Right cardiac atrium (tissue), 5 donors: ENCODE measurements at regions not wholly inside any gene's neighbourhood (a gene's known extent, or its start where the extent isn't known, plus 50 kb on each side); places are given as distances from the start of the nearest gene placed in this dataset.

ENCODE experiments used
- ATAC-seq, 2 donors: fragments of 200-7000 bp; cut with Tn5 transposase; one replicate each; pipeline versions ENCODE4 v1.8.0 to v1.9.1; 2020; ENCODE audit warnings: moderate library complexity in 2 of 2, mild to moderate bottlenecking in 1 of 2
- DNase-seq, 3 donors: peaks; one replicate each; pipeline ENCODE4 v3.0.0-alpha.2; 2020
- H3K27ac ChIP-seq: one replicate; pipeline ENCODE4 v1.5.1; 2013; ENCODE audit warnings: mild to moderate bottlenecking, low read length, control low read depth, moderate library complexity
- H3K27me3 ChIP-seq: one replicate; pipeline ENCODE4 v1.6.1; 2013; ENCODE audit not compliant: control insufficient read depth, insufficient read depth
- H3K4me1 ChIP-seq: one replicate; pipeline ENCODE4 v1.6.1; 2013; ENCODE audit warnings: low read length; ENCODE audit not compliant: control insufficient read depth, insufficient read depth
- H3K4me3 ChIP-seq: one replicate; pipeline ENCODE4 v1.5.1; 2013; ENCODE audit warnings: low read length, control low read depth
- H3K9me3 ChIP-seq: one replicate; pipeline ENCODE4 v1.6.1; 2013; ENCODE audit warnings: low read length; ENCODE audit not compliant: control insufficient read depth
- WGBS: extraction: QIAGEN DNeasy Blood & Tissue Kit; methylation state at CpG from one replicate; pipeline ENCODE4 v1.1.7; 2013; 5-methylcytosine and 5-hydroxymethylcytosine counted together
- intact Hi-C, 4 donors: fragments of 100-400 bp; cut with DNase I; formaldehyde crosslinking; loops; one replicate each; pipeline versions ENCODE4 v1.11.0 to v1.14.0; 2022 to 2023
- donor health status: healthy with polysubstance abuse.
- donor health status: DM: no; HTN: yes; CAD: no.
- donor health status: DM: no; HTN: no; CAD: no.
- donor health status: DM: no; HTN: yes; CAD: no; lungs with severe emphysema.
- donor health status: DM: yes; HTN: yes; CAD: no.

DNA sequence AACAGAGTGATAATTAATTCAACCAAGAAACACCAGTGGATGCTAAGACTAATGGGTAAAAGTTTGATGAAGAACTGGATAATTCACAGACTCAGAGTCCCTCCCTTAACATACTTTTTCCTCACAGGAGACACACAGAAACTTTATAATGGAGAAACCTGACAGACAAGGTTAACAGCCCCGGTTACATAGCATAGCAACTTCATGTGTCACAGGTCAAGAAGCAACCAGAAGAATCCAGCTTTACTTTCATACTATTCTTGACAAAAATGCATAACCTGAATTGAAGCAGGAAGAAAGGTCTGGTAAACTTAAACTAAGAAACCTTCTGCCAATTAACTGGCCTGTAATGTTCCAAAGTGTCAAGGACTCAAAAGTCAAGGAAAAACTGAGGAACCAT, 375.9 kb downstream of the RNF144B start:
- ATAC-seq (no peak), DNase-seq (no peak)
- no peak overlapping the region for H3K4me3 ChIP-seq
- H3K27me3 ChIP-seq, result no peaks in the 10 kb centered on the region
- no peak overlapping the region for H3K27ac ChIP-seq
- 79% methylated on average over 1 of the region's 1 CpG for WGBS
- no peaks in the 10 kb centered on the region for H3K9me3 ChIP-seq
- intact Hi-C loops, result no loop called here
- no peaks in the 10 kb centered on the region for H3K4me1 ChIP-seq

DNA sequence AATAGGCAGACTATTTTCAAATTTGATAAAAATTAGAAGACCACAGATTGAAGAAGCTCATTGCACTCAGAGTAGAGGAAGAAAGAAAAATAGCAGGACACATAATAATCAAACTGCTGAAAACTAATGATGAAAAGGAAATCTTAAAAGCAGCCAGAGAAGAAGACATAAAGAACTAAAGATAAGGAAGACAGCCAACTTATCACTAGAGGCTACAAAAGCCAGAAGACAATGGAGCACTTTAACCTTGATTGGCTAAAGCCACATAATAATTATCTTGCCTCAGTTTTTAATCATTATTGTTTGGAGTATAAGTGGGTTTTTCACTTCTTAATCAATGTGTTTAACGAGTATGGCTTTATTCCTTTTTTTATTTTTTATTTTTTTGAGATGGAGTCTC, 397.6 kb downstream of the RNF144B start:
- 90% methylated on average over 1 of the region's 1 CpG for WGBS
- ATAC-seq (no peak), DNase-seq (no peak)
- H3K27me3 ChIP-seq, result no peaks in the 10 kb centered on the region
- no peak overlapping the region for H3K4me3 ChIP-seq
- intact Hi-C loops, result no loop called here
- H3K4me1 ChIP-seq, result no peaks in the 10 kb centered on the region
- H3K9me3 ChIP-seq, result no peaks in the 10 kb centered on the region
- H3K27ac ChIP-seq, result no peak overlapping the region

DNA sequence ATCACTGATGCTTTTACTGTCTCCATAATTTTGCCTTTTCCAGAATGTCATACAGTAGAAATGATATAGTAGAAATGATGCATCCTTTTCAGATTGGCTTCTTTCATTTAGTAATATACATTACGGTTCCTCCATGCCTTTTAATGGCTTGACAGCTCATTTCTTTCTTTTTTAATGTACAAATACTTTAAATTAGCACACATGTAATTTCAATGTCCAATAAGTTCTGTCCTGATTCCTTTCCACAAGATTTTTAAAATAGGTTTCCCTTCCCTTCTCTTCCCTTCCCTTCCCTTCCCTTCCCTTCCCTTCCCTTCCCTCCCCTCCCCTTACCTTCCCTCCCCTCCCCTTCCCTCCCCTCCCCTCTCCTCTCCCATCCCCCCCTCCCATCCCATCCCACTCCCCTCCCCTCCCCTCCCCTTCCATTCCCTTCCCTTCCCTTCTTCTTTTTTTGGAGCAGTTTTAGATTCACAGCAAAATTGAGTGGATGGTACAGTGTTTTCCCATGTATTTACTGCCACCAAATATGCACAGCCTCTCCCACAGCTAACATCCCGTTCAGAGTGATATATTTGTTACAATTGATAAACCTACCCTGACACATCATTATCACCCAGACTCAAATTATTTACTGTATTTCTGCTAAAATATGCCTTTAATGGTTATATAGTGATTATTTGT, 398.8 kb downstream of the RNF144B start:
- intact Hi-C loops, result no loop called here
- H3K27ac ChIP-seq, result no peak overlapping the region
- no peaks in the 10 kb centered on the region for H3K9me3 ChIP-seq

DNA sequence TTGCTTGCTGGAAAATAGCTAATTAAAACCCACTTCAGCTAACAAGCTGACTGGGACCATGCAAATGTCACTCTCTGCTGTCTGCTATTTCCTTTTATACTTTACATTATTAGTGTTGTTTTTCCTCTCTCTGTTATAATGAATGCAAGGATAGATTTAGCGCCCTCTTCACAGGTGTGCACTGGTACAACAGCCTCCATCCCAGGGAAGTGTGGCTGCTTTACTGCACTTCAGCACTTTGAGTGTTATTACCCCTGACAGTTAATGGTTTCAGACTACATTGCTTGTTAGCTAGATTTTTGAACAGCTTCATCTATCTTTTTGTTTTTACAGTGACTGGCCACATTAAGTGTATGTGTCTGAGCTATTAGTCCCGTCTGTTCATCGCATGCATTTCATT, 405.7 kb downstream of the RNF144B start:
- H3K27ac ChIP-seq, result no peak overlapping the region
- no peak for ATAC-seq
- WGBS, result 69% methylated on average over 3 of the region's 3 CpGs
- no peak overlapping the region for H3K4me3 ChIP-seq
- no peaks in the 10 kb centered on the region for H3K4me1 ChIP-seq
- no peak for DNase-seq
- intact Hi-C loops, result no loop called here
- H3K9me3 ChIP-seq, result no peaks in the 10 kb centered on the region
- H3K27me3 ChIP-seq, result no peaks in the 10 kb centered on the region

More for the DNA sequence above, 398.8 kb downstream of the RNF144B start:
- Histone ChIP-seq H3K4me1 (no peaks in the 10 kb centered on the region), H3K27me3 (no peaks in the 10 kb centered on the region), H3K4me3 (no peak overlapping the region)
- WGBS, result 62% methylated on average over 2 of the region's 2 CpGs
- ATAC-seq (no peak), DNase-seq (no peak)

DNA sequence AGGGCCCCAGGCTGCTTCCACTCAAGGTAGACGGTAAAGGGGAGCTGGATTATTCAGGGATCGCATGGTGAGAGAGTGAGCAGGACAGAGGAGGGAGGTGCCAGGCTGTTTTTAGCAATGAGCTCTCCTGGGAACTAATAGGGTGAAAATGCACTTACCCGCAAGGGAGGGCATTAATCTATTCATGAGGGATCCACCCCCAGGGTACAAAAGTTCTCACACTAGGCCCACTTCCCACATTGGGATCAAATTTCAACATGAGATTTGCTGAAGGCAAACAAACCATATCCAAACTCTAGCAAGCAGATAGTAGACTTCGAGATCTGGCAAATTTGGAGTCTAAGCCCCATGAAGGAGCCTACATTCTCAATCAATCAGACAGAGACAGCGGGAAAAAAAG, 408.6 kb downstream of the RNF144B start:
- Histone ChIP-seq H3K9me3 (no peaks in the 10 kb centered on the region), H3K27ac (no peak overlapping the region), H3K4me3 (no peak overlapping the region), H3K27me3 (no peaks in the 10 kb centered on the region), H3K4me1 (no peaks in the 10 kb centered on the region)
- intact Hi-C loops, result no loop called here
- no peak for ATAC-seq
- no peak for DNase-seq
- 64% methylated on average over 5 of the region's 5 CpGs for WGBS

DNA sequence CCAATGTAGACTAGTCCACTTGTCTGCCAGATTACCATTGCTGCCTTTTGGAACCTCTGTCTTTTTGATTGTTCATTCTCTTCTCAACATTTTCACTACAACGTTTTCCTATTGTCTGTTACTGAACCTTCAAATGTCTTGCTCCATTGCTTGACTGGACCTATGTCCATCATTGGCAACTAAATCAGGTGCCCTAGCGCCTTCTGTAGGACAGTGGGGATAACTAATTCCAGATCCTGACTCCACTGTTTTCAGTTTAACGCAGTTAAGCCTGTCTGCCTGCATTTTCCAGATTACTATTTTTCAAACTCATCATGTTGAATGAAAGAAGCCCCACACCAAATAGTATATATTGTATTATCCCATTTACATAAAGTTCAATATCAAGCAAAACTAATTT, 433.6 kb downstream of the RNF144B start:
- no peak for ATAC-seq
- Histone ChIP-seq H3K27me3 (no peaks in the 10 kb centered on the region), H3K27ac (no peak overlapping the region), H3K4me1 (no peaks in the 10 kb centered on the region), H3K9me3 (peaks cover 5% of the 10 kb centered on the region), H3K4me3 (no peak overlapping the region)
- no peak for DNase-seq
- intact Hi-C loops, result no loop called here
- 62% methylated on average over 3 of the region's 3 CpGs for WGBS

DNA sequence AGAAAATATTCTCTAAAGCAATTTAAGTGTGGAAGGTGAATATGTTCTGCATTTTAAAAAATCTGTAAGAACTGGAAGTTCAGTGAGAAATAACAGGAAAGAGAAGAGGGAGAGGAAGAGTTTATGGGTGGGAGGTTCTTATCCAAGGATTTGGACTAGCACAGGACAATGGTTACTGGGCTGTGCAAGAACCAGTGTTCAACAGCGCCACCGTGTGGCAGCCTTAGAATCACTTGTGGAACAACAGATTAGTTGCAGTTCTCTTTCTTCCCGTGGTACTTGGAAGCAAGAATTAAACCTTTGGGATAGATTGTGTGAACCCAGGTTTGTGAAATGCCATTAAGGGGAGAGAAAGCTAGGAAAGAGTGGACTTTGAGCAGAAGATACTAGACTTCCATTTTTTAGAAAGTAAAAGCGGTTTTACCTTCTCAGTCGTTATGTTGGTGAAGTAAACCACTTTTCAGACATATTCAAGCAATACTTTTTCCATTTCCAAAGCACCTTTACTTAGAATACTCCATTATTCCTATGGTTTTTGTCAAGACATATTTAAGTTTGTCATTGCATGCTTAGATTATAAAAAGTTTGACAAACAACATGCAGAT, 436.7 kb downstream of the RNF144B start:
- WGBS, result 53% methylated on average over 5 of the region's 5 CpGs
- H3K9me3 ChIP-seq, result peaks cover 5% of the 10 kb centered on the region
- no peak for ATAC-seq

DNA sequence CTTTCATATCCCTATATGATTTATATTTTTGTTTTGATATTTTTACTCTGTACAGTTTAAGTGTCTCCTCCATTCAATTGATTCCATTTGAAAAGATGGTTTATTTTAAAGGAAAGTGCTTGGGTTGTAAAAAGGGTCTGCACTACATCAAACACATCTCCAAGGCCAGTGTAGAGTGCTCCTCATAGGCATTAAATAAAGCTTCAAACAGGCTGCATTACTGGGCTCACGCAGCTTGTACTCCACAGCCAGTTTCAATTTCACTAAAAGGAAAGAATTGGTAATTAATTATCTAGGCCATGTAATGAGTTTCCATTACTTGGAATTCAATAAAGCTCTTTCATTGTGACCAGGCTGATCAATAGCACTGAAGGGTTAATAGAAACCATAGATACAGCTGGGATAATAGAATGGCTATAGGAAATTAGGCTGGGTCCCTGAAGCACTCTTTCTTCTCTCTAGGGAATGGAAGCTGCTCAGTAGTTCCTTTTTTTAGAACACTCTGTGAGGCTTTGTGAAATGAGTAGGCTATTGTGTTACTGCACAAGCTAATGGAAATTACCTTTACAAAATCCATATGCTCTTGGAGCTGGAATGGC, 442.2 kb downstream of the RNF144B start:
- Histone ChIP-seq H3K4me1 (no peaks in the 10 kb centered on the region), H3K9me3 (no peaks in the 10 kb centered on the region), H3K4me3 (no peak overlapping the region), H3K27me3 (no peaks in the 10 kb centered on the region), H3K27ac (no peak overlapping the region)
- intact Hi-C loops, result no loop called here
- no peak for ATAC-seq
- no peak for DNase-seq
- WGBS, result 87% methylated on average over 1 of the region's 1 CpG

More for the DNA sequence above, 436.7 kb downstream of the RNF144B start:
- intact Hi-C loops, result no loop called here
- DNase-seq, result peak in 2 of 3 donors; percentile 14 to 26
- Histone ChIP-seq H3K4me3 (no peak overlapping the region), H3K4me1 (no peaks in the 10 kb centered on the region), H3K27ac (no peak overlapping the region), H3K27me3 (no peaks in the 10 kb centered on the region)

DNA sequence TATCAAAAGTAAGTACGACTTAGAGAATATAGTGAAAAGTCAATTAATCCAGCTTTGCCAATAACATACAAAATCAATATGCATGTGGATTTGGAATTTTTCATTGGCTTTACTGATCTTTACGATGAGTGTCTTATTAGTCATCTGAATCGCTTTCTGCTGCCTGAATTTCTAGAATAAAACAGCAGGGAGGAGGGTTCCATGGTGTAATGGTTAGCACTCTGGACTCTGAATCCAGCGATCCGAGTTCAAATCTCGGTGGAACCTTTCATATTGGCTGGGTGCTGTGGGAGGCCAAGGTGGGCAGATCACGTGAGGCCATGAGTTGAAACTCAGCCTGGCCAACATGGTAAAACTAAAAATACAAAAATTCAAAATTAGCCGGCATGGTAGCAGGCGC, 448.8 kb downstream of the RNF144B start:
- ATAC-seq, result no peak
- intact Hi-C loops, result no loop called here
- 91% methylated on average over 9 of the region's 9 CpGs for WGBS
- no peak overlapping the region for H3K4me3 ChIP-seq
- H3K27me3 ChIP-seq, result no peaks in the 10 kb centered on the region
- DNase-seq, result no peak
- no peaks in the 10 kb centered on the region for H3K4me1 ChIP-seq
- H3K9me3 ChIP-seq, result no peaks in the 10 kb centered on the region
- H3K27ac ChIP-seq, result no peak overlapping the region

DNA sequence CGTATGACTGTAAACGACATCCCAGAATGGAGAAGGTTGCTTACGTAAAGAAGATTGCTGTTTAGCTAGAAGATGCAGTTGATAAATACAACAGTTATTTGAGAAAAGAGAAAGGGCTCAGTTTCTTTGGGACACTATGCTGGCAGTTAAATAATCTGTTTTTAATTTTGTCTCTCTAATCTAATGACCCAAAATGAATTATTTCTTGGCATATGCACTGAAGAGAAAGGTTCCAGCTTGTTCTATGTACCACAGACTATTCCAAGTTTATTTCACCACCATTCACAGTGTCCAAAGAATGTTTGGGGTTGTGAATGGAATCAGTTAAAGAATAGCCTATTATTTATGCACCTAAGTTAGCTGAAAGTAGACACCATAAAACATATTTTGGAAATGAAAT, 449.9 kb downstream of the RNF144B start:
- ATAC-seq, result peak in 1 of 2 donors; percentile 40
- Histone ChIP-seq H3K9me3 (no peaks in the 10 kb centered on the region), H3K27ac (no peak overlapping the region), H3K4me3 (no peak overlapping the region), H3K27me3 (no peaks in the 10 kb centered on the region), H3K4me1 (no peaks in the 10 kb centered on the region)
- intact Hi-C loops, result no loop called here
- DNase-seq, result no peak
- WGBS, result 58% methylated on average over 3 of the region's 3 CpGs

DNA sequence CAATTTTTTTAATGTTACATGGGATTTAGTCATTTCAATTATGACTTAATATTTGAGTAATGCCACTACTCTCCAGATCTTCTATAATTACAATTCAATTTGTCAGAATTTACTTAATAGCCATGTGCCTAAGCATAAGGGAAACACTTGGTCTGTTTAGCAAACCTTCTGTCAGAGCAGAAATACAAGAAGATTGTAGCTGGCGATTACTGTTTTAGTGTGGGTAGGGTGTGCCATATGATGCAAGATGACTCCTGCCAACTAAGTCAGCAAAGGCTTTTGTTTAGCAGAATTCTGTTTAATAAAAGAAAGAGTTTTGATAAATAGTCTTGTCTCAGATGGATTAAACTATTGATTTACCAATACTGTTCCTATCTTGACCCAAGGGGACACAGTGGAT, 455.4 kb downstream of the RNF144B start:
- 94% methylated on average over 1 of the region's 1 CpG for WGBS
- Histone ChIP-seq H3K9me3 (no peaks in the 10 kb centered on the region), H3K27me3 (no peaks in the 10 kb centered on the region), H3K27ac (no peak overlapping the region), H3K4me3 (no peak overlapping the region), H3K4me1 (no peaks in the 10 kb centered on the region)
- DNase-seq (no peak), ATAC-seq (no peak)
- intact Hi-C loops, result no loop called here
